Left ventricle myocardium inferior (tissue), 1 donor: ENCODE measurements at regions not wholly inside any gene's neighbourhood (a gene's known extent, or its start where the extent isn't known, plus 50 kb on each side); places are given as distances from the start of the nearest gene placed in this dataset.

ENCODE experiments used
- DNase-seq: peaks from one replicate; pipeline ENCODE4 v3.0.0-alpha.2; 2020
- H3K27ac ChIP-seq: fragments of 200-600 bp; replicated peaks from 2 replicates; pipeline ENCODE4 v1.8.0; 2021
- H3K27me3 ChIP-seq: fragments of 200-600 bp; 2 replicates; pipeline ENCODE4 v1.8.0; 2021; ENCODE audit warnings: low read depth
- H3K36me3 ChIP-seq: fragments of 200-600 bp; 2 replicates; pipeline ENCODE4 v1.8.0; 2021
- H3K4me1 ChIP-seq: fragments of 200-600 bp; 2 replicates; pipeline ENCODE4 v1.8.0; 2021
- H3K4me3 ChIP-seq: fragments of 200-600 bp; 2 replicates; pipeline ENCODE4 v1.8.0; 2021; ENCODE audit warnings: mild to moderate bottlenecking, moderate library complexity
- H3K9me3 ChIP-seq: fragments of 200-600 bp; replicated peaks from 2 replicates; pipeline ENCODE4 v1.8.0; 2021
- intact Hi-C: fragments of 100-400 bp; cut with micrococcal nuclease; formaldehyde crosslinking; loops from one replicate; pipeline ENCODE4 v1.11.0; 2022
- TF ChIP-seq, protein P1 (sequence below): fragments of 200-600 bp; IDR thresholded peaks from 2 replicates; pipeline ENCODE4 v1.8.0; 2021; ENCODE audit warnings: antibody characterized with exemption, mild to moderate bottlenecking, borderline replicate concordance
- donor health status: DM: no; HTN: yes; CAD: no; lungs with severe emphysema.

DNA sequence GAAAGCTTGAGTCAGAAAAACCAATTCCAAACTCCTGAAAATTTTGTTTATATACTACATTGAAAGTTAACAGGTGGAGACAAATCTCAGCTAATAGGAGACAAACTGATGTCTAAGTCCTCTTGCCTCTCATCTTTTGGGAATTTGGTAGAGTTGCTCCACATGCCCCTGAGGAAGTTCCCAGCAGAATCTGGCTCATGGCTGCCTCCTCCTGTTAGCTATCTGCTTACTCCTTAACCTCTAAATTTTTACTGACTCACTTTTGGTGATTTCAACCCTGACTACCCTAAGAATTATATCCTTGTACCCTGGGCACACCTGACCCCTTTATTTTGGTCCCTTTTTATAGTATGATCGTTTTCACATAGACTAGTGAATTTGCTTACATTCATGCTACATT is 633.7 kb upstream of the USP24 start:
- DNase-seq = no peak
- Histone ChIP-seq H3K4me3 (no peak overlapping the region), H3K36me3 (no peaks in the 10 kb centered on the region), H3K9me3 (no peaks in the 10 kb centered on the region), H3K4me1 (no peaks in the 10 kb centered on the region), H3K27me3 (no peaks in the 10 kb centered on the region), H3K27ac (no peak overlapping the region)
- TF ChIP-seq, protein P1, sequence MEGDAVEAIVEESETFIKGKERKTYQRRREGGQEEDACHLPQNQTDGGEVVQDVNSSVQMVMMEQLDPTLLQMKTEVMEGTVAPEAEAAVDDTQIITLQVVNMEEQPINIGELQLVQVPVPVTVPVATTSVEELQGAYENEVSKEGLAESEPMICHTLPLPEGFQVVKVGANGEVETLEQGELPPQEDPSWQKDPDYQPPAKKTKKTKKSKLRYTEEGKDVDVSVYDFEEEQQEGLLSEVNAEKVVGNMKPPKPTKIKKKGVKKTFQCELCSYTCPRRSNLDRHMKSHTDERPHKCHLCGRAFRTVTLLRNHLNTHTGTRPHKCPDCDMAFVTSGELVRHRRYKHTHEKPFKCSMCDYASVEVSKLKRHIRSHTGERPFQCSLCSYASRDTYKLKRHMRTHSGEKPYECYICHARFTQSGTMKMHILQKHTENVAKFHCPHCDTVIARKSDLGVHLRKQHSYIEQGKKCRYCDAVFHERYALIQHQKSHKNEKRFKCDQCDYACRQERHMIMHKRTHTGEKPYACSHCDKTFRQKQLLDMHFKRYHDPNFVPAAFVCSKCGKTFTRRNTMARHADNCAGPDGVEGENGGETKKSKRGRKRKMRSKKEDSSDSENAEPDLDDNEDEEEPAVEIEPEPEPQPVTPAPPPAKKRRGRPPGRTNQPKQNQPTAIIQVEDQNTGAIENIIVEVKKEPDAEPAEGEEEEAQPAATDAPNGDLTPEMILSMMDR = peak; percentile 8
- intact Hi-C loops = no loop called here

DNA sequence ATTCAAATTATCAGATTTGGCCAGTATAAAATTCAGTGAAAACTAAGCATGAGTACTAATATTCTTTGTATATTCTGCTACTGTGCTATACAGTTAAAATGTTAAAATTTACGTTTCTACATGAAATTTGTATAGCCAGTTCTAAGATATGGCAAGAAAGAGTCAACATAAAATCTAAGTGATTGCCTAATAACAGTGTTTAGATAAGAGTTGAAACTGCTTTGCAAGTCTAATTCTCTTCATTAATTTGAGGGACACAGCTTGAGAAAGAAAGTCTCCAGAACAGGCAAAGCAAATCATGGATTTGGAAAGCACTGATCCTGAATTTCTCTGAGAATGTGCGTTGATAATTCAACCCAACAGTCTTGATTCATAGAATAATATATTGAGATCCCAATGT is 630.9 kb upstream of the USP24 start:
- DNase-seq = no peak
- intact Hi-C loops = no loop called here
- no peaks in the 10 kb centered on the region for H3K27me3 ChIP-seq
- H3K36me3 ChIP-seq = no peaks in the 10 kb centered on the region
- H3K27ac ChIP-seq = no peak overlapping the region
- TF ChIP-seq, protein P1 = no peak
- no peaks in the 10 kb centered on the region for H3K4me1 ChIP-seq
- no peaks in the 10 kb centered on the region for H3K9me3 ChIP-seq
- no peak overlapping the region for H3K4me3 ChIP-seq

DNA sequence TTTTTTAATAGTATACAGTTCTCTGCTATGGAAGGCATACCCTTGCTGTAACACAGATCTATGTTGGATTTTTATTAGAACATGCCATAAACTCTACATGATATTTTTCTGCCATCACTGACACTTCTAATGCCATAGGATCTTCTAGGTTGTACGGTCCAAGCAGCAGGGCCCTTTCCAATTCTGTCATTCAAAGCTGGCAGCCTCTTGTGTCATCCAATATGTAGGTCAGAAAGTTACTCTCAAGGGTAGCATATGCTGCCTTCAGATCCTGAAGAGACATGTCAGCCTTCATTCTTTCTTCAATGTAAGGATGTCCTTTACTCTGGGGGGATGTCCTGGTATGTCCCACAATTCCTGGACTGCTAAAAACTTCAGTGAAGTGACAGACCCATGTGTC is 629.2 kb upstream of the USP24 start:
- Histone ChIP-seq H3K4me1 (no peaks in the 10 kb centered on the region), H3K27me3 (no peaks in the 10 kb centered on the region), H3K9me3 (no peaks in the 10 kb centered on the region), H3K36me3 (no peaks in the 10 kb centered on the region), H3K4me3 (no peak overlapping the region), H3K27ac (no peak overlapping the region)
- TF ChIP-seq, protein P1 = no peak
- intact Hi-C loops = no loop called here
- DNase-seq = no peak

DNA sequence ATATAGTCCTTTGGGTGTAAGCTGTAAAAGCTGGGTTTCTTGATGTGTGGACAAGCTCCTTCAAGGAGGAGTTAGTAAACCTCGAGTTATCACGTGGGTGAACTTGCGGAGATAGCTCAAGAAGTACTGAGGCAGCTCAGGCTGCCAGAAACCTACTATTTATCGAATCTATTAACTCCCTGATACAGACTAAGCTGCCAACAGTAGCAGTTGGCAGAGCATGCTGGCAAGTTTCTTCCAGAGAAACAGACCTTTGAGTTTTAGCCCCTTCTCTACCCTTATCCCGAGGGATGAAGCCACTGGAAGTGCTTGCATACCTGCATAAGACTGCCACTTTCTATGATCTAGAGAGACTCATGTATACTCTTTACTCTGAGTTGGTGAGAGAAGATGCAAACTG is 624.5 kb upstream of the USP24 start:
- DNase-seq = no peak
- H3K27me3 ChIP-seq = no peaks in the 10 kb centered on the region
- no peaks in the 10 kb centered on the region for H3K36me3 ChIP-seq
- TF ChIP-seq, protein P1 = no peak
- intact Hi-C loops = no loop called here
- no peak overlapping the region for H3K27ac ChIP-seq
- no peak overlapping the region for H3K4me3 ChIP-seq
- H3K9me3 ChIP-seq = no peaks in the 10 kb centered on the region
- no peaks in the 10 kb centered on the region for H3K4me1 ChIP-seq

DNA sequence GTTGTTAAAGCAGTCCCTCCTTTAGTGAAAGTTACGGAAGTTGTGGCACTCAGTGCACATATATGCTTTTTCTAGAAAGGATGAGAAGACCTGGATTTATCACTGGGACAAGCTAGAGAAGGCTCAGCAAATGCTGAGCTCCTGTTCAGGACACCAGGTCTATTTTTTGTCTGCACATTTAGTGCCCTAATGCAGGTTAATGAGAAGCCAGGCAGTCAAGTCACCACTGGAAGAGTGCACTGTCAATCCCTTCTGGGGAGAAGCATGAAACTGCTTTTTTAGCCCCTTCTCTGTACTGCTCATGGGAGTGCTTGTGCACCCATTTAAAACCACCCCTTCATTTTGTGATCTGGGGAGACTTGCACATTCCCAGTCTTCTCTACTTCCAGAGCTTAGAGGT is 624.1 kb upstream of the USP24 start:
- DNase-seq = no peak
- intact Hi-C loops = no loop called here
- Histone ChIP-seq H3K4me1 (no peaks in the 10 kb centered on the region), H3K27ac (no peak overlapping the region), H3K27me3 (no peaks in the 10 kb centered on the region), H3K4me3 (no peak overlapping the region), H3K9me3 (no peaks in the 10 kb centered on the region), H3K36me3 (no peaks in the 10 kb centered on the region)
- TF ChIP-seq, protein P1 = no peak

DNA sequence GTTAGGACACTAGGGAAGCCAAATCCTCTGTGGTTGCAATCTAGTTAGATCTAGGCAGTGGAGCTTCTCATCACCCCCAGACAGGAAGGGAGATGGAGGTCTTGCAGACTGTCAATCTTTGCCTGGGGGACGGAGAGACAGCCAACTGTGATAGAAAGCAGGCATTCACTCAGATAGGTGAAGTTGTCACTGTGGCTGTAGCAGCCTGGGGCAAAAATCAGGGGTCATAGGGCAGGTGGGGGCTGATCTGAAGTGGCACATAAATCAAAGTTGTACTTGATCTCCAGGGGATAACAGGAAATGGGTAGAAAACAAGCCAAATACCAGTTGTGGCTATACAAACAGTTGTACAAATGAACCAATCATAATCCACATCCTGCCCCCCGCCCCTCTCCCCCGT is 620.9 kb upstream of the USP24 start:
- Histone ChIP-seq H3K4me1 (no peaks in the 10 kb centered on the region), H3K27ac (no peak overlapping the region), H3K27me3 (no peaks in the 10 kb centered on the region), H3K9me3 (no peaks in the 10 kb centered on the region), H3K36me3 (no peaks in the 10 kb centered on the region), H3K4me3 (no peak overlapping the region)
- DNase-seq = no peak
- TF ChIP-seq, protein P1 = no peak
- intact Hi-C loops = no loop called here
